Left lung (tissue), 4 donors: ENCODE measurements at regions not wholly inside any gene's neighbourhood (a gene's known extent, or its start where the extent isn't known, plus 50 kb on each side); places are given as distances from the start of the nearest gene placed in this dataset.

Experiments used
- ATAC-seq: fragments of 200-7000 bp; cut with Tn5 transposase; one replicate; pipeline ENCODE4 v1.9.1; 2020; ENCODE audit warnings: moderate library complexity
- DNase-seq, 4 donors: peaks; one replicate each; pipeline ENCODE4 v3.0.0-alpha.2; 2013 to 2020
- H3K27ac ChIP-seq, 2 donors: fragments of 200-600 bp; sonication (generic) in 1 of 2; one replicate each; pipeline versions ENCODE4 v1.5.0 to v1.8.0; 2020 to 2021
- H3K27me3 ChIP-seq, 2 donors: fragments of 200-600 bp; sonication (generic) in 1 of 2; one replicate each; pipeline versions ENCODE4 v1.5.0 to v1.8.0; 2020 to 2021
- H3K36me3 ChIP-seq, 2 donors: fragments of 200-600 bp; sonication (generic) in 1 of 2; one replicate each; pipeline versions ENCODE4 v1.5.0 to v1.8.0; 2020 to 2021
- H3K4me1 ChIP-seq, 2 donors: fragments of 200-600 bp; one replicate each; pipeline ENCODE4 v1.8.0; 2021
- H3K4me3 ChIP-seq, 2 donors: fragments of 200-600 bp; sonication (generic) in 1 of 2; one replicate each; pipeline versions ENCODE4 v1.5.0 to v1.8.0; 2020 to 2021; ENCODE audit warnings: mild to moderate bottlenecking in 1 of 2
- H3K9me3 ChIP-seq, 2 donors: fragments of 200-600 bp; sonication (generic) in 1 of 2; one replicate each; pipeline versions ENCODE4 v1.5.0 to v1.8.0; 2020 to 2021
- intact Hi-C, 2 donors: fragments of 100-400 bp; cut with DNase I; formaldehyde crosslinking; loops; one replicate each; pipeline versions ENCODE4 v1.11.2 to v1.14.2; 2022
- TF ChIP-seq, protein P1 (sequence below), 2 donors: fragments of 200-600 bp; sonication (generic) in 1 of 2; IDR thresholded peaks; one replicate each; pipeline versions ENCODE4 v1.5.0 to v1.8.0; 2021; ENCODE audit warnings: antibody characterized with exemption in 2 of 2
- donor health status: DM: no; HTN: yes; CAD: no.
- donor health status: DM: no; HTN: no; CAD: no.

DNA sequence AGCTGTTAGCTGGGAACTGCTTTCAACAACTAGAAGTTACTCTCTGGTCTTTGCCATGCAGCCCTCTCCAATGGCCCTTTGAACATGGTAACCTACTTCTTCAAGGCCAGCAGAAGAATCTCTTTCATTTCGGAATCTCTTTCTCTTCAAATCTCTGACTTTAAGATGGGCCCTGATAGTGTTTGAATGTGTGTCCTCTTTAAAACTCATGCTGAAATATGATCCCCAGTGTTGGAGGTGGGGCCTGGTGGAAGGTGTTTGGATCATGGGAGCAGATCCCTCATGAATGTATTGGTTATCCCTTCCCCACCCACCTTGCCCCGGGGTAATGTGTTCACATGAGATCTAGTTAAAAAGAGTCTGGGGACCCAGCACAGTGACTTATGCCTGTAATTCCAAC is 54.5 kb upstream of the SOX13 start:
- Histone ChIP-seq H3K9me3 (no peaks in the 10 kb centered on the region), H3K4me3 (no peak overlapping the region), H3K27me3 (no peaks in the 10 kb centered on the region), H3K27ac (no peak overlapping the region), H3K4me1 (no peaks in the 10 kb centered on the region), H3K36me3 (no peaks in the 10 kb centered on the region)
- intact Hi-C loops = no loop called here
- TF ChIP-seq, protein P1, sequence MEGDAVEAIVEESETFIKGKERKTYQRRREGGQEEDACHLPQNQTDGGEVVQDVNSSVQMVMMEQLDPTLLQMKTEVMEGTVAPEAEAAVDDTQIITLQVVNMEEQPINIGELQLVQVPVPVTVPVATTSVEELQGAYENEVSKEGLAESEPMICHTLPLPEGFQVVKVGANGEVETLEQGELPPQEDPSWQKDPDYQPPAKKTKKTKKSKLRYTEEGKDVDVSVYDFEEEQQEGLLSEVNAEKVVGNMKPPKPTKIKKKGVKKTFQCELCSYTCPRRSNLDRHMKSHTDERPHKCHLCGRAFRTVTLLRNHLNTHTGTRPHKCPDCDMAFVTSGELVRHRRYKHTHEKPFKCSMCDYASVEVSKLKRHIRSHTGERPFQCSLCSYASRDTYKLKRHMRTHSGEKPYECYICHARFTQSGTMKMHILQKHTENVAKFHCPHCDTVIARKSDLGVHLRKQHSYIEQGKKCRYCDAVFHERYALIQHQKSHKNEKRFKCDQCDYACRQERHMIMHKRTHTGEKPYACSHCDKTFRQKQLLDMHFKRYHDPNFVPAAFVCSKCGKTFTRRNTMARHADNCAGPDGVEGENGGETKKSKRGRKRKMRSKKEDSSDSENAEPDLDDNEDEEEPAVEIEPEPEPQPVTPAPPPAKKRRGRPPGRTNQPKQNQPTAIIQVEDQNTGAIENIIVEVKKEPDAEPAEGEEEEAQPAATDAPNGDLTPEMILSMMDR (IDR thresholded peaks at IDR 0.05) = no peak
- DNase-seq = no peak
- ATAC-seq = no peak
